WERI-Rb-1 (cell line): ENCODE measurements at regions not wholly inside any gene's neighbourhood (a gene's known extent, or its start where the extent isn't known, plus 50 kb on each side); places are given as distances from the start of the nearest gene placed in this dataset.

ENCODE experiments used
- DNase-seq: peaks from one replicate; pipeline ENCODE4 v3.0.0-alpha.2; 2020
- H3K27ac ChIP-seq: fragments of 250-450 bp; sonication (Bioruptor Pico); 2 replicates; pipeline ENCODE4 v1.5.1; 2020; ENCODE audit warnings: mild to moderate bottlenecking, moderate library complexity
- H3K27me3 ChIP-seq: fragments of 250-450 bp; sonication (Bioruptor Pico); 2 replicates; pipeline ENCODE4 v1.5.1; 2021; ENCODE audit warnings: mild to moderate bottlenecking, low read depth, moderate library complexity; ENCODE audit not compliant: insufficient read depth, severe bottlenecking
- H3K36me3 ChIP-seq: fragments of 250-450 bp; sonication (Bioruptor Pico); 2 replicates; pipeline ENCODE4 v1.5.1; 2020; ENCODE audit warnings: mild to moderate bottlenecking, moderate library complexity
- H3K4me3 ChIP-seq: 2 replicates; pipeline ENCODE4 v1.5.1; 2011; ENCODE audit warnings: low read depth, mild to moderate bottlenecking, control low read depth, low read length
- H3K9me3 ChIP-seq: fragments of 250-450 bp; sonication (Bioruptor Pico); 2 replicates; pipeline ENCODE4 v1.5.1; 2021; ENCODE audit warnings: mild to moderate bottlenecking, moderate library complexity; ENCODE audit not compliant: severe bottlenecking
- CTCF ChIP-seq: IDR thresholded peaks from 2 replicates; pipeline ENCODE4 v1.5.1; 2011; ENCODE audit warnings: low read depth, mild to moderate bottlenecking, control low read depth, inconsistent platforms, low read length

- no peak for TF ChIP-seq CTCF
- H3K27me3 ChIP-seq, result no peaks in the 10 kb centered on the region
- H3K9me3 ChIP-seq, result no peaks in the 10 kb centered on the region
- H3K27ac ChIP-seq, result no peak overlapping the region
- no peaks in the 10 kb centered on the region for H3K36me3 ChIP-seq
- DNase-seq, result no peak
- H3K4me3 ChIP-seq, result no peak overlapping the region
These were observed 810.1 kb upstream of the CELF2 start for GRCh38 chr10:10207538-10207937.

GRCh38 chr10:10208196-10208595 is 809.5 kb upstream of the CELF2 start:
- H3K36me3 ChIP-seq, result no peaks in the 10 kb centered on the region
- no peak overlapping the region for H3K4me3 ChIP-seq
- TF ChIP-seq CTCF, result no peak
- H3K27ac ChIP-seq, result no peak overlapping the region
- no peak for DNase-seq
- no peaks in the 10 kb centered on the region for H3K27me3 ChIP-seq
- H3K9me3 ChIP-seq, result no peaks in the 10 kb centered on the region

- no peak for DNase-seq
- no peak overlapping the region for H3K27ac ChIP-seq
- H3K27me3 ChIP-seq, result no peaks in the 10 kb centered on the region
- H3K36me3 ChIP-seq, result no peaks in the 10 kb centered on the region
- H3K4me3 ChIP-seq, result no peak overlapping the region
- H3K9me3 ChIP-seq, result no peaks in the 10 kb centered on the region
- no peak for TF ChIP-seq CTCF
These were observed 808.5 kb upstream of the CELF2 start for GRCh38 chr10:10209167-10209566.

- DNase-seq, result no peak
- H3K9me3 ChIP-seq, result no peaks in the 10 kb centered on the region
- no peak overlapping the region for H3K27ac ChIP-seq
- no peak overlapping the region for H3K4me3 ChIP-seq
- no peaks in the 10 kb centered on the region for H3K27me3 ChIP-seq
- no peak for TF ChIP-seq CTCF
- H3K36me3 ChIP-seq, result no peaks in the 10 kb centered on the region
These were observed 806.3 kb upstream of the CELF2 start for GRCh38 chr10:10211409-10211808.

- no peaks in the 10 kb centered on the region for H3K9me3 ChIP-seq
- no peak for TF ChIP-seq CTCF
- no peak overlapping the region for H3K27ac ChIP-seq
- H3K4me3 ChIP-seq, result no peak overlapping the region
- H3K36me3 ChIP-seq, result no peaks in the 10 kb centered on the region
- no peaks in the 10 kb centered on the region for H3K27me3 ChIP-seq
- no peak for DNase-seq
These were observed 804.4 kb upstream of the CELF2 start for GRCh38 chr10:10213237-10213636.

- H3K4me3 ChIP-seq, result no peak overlapping the region
- H3K27ac ChIP-seq, result no peak overlapping the region
- H3K9me3 ChIP-seq, result no peaks in the 10 kb centered on the region
- TF ChIP-seq CTCF, result no peak
- no peaks in the 10 kb centered on the region for H3K36me3 ChIP-seq
- no peaks in the 10 kb centered on the region for H3K27me3 ChIP-seq
- DNase-seq, result no peak
These were observed 795.3 kb upstream of the CELF2 start for GRCh38 chr10:10222304-10222841.
